Fibroblast of villous mesenchyme (primary cell): ENCODE measurements at regions not wholly inside any gene's neighbourhood (a gene's known extent, or its start where the extent isn't known, plus 50 kb on each side); places are given as distances from the start of the nearest gene placed in this dataset.
"Not testable (repeated sequence)": the region's sequence is repeated elsewhere in the genome, so short reads cannot be mapped to it uniquely, and the experiment has no call there.

Experiments used
- DNase-seq: peaks from one replicate; pipeline ENCODE4 v3.0.0-alpha.2; 2010; ENCODE audit warnings: low read depth
- H3K4me3 ChIP-seq: 2 replicates; pipeline ENCODE4 v1.5.1; 2011; ENCODE audit warnings: low read depth, mild to moderate bottlenecking, low read length
- TF ChIP-seq, protein P1 (sequence below): IDR thresholded peaks from 2 replicates; pipeline ENCODE4 v1.5.1; 2012; ENCODE audit warnings: low read depth, mild to moderate bottlenecking, low read length; ENCODE audit not compliant: insufficient read depth

DNA sequence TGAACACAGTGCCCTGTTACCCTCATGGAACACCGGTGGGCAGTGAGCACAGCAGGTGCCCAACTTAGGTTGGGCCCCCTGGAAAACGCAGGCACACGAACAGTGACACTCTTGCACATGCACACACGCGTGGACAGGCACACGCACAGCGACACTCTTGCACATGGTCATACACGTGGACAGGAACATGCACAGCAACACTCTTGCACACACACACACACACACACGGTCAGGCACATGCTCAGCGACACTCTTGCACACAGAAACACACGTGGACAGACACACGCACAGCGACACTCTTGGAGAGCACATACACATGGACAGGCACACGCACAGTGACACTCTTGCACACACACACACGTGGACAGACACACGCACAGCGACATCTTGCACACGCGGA, 559.4 kb upstream of the ADAMTS16 start:
- TF ChIP-seq, protein P1, sequence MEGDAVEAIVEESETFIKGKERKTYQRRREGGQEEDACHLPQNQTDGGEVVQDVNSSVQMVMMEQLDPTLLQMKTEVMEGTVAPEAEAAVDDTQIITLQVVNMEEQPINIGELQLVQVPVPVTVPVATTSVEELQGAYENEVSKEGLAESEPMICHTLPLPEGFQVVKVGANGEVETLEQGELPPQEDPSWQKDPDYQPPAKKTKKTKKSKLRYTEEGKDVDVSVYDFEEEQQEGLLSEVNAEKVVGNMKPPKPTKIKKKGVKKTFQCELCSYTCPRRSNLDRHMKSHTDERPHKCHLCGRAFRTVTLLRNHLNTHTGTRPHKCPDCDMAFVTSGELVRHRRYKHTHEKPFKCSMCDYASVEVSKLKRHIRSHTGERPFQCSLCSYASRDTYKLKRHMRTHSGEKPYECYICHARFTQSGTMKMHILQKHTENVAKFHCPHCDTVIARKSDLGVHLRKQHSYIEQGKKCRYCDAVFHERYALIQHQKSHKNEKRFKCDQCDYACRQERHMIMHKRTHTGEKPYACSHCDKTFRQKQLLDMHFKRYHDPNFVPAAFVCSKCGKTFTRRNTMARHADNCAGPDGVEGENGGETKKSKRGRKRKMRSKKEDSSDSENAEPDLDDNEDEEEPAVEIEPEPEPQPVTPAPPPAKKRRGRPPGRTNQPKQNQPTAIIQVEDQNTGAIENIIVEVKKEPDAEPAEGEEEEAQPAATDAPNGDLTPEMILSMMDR, result no peak
- no peak overlapping the region for H3K4me3 ChIP-seq
- no peak for DNase-seq

DNA sequence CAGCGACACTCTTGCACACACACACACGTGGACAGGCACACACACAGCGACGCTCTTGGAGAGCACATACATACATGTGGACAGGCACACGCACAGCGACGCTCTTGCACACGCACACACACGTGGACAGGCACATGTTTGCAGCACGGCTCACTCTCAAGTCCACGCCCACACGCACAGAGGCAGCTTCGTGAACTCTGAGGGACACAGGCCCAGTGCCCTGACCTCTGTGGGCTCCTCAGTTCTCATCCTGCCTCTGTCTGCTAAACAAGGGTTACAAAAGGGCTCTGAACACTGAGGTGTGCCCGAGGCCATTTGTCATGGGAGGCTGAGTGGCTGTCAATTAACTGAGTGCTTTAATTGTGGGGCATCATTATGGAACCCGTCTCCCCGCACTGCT, 558.8 kb upstream of the ADAMTS16 start:
- TF ChIP-seq, protein P1, result no peak
- DNase-seq, result no peak
- H3K4me3 ChIP-seq, result no peak overlapping the region

DNA sequence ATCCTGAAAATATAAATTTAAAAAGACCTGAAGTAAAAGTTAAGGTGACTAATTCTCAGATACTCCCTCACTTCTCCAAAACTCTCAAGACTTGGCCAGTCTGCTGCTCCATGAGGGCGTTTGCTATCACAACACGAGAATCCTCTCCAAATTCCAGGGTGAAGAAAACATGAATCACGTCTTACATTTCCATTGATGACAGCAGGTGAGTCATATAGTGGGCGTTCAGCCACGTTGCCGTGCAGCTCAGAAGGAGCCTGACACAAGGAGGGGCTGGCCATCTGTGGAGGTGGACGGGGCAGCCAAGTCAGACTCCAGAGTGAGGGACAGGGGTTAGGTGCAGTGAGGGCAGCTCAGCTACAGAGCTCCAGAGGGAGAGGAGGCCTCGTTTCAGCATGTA, 555.1 kb upstream of the ADAMTS16 start:
- no peak for DNase-seq

DNA sequence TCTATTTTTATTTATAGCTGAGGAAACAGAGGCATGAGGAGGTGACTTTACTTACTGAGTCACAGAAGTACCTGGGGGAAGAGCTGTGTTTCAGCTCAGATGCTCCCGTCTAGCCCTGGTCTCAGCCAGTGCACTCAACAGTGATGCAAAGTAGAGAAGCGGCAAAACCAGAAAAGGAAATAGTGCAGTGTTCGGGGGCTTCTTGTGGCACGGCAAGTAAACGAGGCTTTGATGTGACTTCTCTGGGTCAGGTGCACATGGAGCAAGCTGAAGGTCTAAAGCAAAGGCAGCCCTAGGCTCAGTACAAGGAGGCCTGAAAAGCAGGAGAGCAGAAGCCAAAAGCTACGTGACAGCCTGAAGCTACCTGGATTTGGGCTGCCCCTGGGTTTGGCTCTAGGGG, 526.7 kb upstream of the ADAMTS16 start:
- no peak overlapping the region for H3K4me3 ChIP-seq
- no peak for DNase-seq
- TF ChIP-seq, protein P1, result no peak

More for the DNA sequence above, 555.1 kb upstream of the ADAMTS16 start:
- TF ChIP-seq, protein P1, result no peak
- H3K4me3 ChIP-seq, result no peak overlapping the region

DNA sequence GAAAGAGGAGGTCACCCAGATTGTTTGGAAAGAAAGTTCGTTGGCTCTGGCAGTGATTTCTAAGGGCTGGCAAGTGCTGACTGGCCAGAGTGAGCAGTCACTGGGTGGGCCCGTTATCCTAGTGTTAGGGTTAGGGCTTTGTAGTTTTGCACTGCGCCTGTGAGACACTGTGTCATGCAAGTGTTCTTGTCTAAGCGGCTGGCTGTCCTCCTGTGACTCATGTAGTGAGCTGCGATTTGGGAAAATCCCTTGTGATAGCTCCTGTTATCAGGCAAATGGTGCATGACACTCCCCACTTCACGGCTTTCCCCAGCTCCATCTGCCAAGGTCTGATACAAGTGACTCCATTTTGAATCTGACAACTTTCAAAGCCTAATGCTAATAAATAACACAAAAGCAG, 526.0 kb upstream of the ADAMTS16 start:
- H3K4me3 ChIP-seq, result no peak overlapping the region
- DNase-seq, result no peak
- TF ChIP-seq, protein P1, result no peak

DNA sequence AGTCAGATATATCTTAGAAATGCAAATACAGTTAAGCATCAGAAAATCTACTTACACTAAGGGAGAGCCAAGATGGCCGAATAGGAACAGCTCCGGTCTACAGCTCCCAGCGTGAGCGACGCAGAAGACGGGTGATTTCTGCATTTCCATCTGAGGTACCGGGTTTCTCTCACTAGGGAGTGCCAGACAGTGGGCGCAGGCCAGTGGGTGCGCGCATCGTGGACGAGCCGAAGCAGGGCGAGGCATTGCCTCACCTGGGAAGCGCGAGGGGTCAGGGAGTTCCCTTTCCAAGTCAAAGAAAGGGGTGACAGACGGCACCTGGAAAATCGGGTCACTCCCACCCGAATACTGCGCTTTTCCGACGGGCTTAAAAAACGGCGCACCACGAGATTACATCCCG, 524.8 kb upstream of the ADAMTS16 start:
- not testable (repeated sequence) for H3K4me3 ChIP-seq, DNase-seq

DNA sequence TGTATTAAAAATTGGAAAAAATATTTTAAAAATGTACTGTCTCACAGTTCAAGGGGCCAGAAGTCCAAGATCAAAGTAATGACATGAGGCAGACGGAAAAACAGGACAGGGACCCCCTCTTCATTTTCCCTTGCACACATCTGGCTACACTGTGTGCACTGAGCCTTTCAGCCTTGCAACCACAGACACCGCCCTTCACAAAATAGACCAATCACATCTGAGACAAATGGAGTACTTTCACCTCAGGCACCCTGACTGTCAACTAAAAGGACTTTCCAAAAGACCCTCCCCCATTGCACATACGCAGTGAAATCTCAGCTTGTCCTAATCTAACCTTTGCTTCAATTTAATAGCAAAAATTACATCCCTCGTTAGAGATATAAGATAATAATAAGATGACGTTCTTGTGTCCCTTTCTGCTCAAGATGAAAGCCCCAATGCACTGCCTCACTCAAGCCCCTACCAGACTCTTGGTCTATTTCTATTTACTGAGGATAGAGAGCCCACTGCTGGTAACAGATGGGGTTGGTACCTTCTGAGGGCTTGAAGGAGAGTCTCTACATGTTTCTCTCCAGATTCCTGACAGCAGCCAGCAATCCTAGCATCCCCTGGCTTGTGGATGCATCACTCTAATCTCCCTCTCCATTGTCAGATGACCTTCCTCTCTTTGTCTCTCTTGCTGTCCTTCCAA, 514.8 kb upstream of the ADAMTS16 start:
- H3K4me3 ChIP-seq, result no peak overlapping the region
- TF ChIP-seq, protein P1, result no peak
- DNase-seq, result no peak
